ENCODE measurements at regions not wholly inside any gene's neighbourhood (a gene's known extent, or its start where the extent isn't known, plus 50 kb on each side); places are given as distances from the start of the nearest gene placed in this dataset.

DNA sequence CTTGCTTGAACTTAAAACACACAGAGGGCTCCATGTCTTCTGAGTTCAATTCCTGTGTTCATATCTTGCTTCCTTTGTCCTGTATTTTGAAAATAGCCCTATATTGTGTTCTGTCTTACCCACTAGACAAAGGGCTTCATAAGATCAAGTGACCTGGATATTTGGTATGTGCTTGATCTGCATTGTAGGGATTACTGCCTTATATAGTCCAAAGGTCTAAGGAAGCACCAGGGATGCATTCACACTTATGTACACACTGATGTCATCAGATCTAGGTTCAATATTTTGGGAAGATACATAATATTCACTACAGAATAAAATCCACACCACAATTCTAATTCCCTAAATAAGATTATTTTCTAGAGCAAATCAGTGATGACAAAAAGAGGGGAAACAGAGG, 278.0 kb upstream of the KYNU start:
- no peak overlapping the region for H3K4me2 ChIP-seq (replicated peaks; ENCODE audit: low read depth, low read length, poor library complexity, severe bottlenecking)
- no peak overlapping the region for H3K4me3 ChIP-seq (ENCODE audit: control extremely low read depth in 1 of 5, extremely low read depth in 1 of 5, insufficient read depth in 1 of 5, low read depth in 2 of 5, low read length in 4 of 5)
- no peak overlapping the region for H3K9ac ChIP-seq (ENCODE audit: low read length)
- DNase-seq, result no peak
- ChIA-PET CTCF (no interaction called here), POLR2A (no interaction called here)
- H3K9me3 Mint-ChIP-seq (ENCODE audit: insufficient read depth), result no peaks in the 10 kb centered on the region
- no peaks in the 10 kb centered on the region for H3K27me3 ChIP-seq (replicated peaks in 1 of 4; ENCODE audit: control extremely low read depth in 1 of 4, control insufficient read depth in 3 of 4, insufficient read depth in 4 of 4, low read length in 3 of 4)
- H3K4me1 Mint-ChIP-seq, result no peaks in the 10 kb centered on the region
- TF ChIP-seq, protein P1, sequence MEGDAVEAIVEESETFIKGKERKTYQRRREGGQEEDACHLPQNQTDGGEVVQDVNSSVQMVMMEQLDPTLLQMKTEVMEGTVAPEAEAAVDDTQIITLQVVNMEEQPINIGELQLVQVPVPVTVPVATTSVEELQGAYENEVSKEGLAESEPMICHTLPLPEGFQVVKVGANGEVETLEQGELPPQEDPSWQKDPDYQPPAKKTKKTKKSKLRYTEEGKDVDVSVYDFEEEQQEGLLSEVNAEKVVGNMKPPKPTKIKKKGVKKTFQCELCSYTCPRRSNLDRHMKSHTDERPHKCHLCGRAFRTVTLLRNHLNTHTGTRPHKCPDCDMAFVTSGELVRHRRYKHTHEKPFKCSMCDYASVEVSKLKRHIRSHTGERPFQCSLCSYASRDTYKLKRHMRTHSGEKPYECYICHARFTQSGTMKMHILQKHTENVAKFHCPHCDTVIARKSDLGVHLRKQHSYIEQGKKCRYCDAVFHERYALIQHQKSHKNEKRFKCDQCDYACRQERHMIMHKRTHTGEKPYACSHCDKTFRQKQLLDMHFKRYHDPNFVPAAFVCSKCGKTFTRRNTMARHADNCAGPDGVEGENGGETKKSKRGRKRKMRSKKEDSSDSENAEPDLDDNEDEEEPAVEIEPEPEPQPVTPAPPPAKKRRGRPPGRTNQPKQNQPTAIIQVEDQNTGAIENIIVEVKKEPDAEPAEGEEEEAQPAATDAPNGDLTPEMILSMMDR (IDR thresholded peaks at IDR 0.05), result no peak
- TF ChIP-seq EZH2 (IDR thresholded peaks at IDR 0.05; ENCODE audit: borderline replicate concordance, insufficient read depth, low read depth, low read length, poor library complexity, severe bottlenecking), result no peak
- H3K9me3 ChIP-seq (ENCODE audit: control extremely low read depth in 1 of 3, control insufficient read depth in 2 of 3, insufficient read depth in 1 of 3, low read length in 2 of 3), result no peaks in the 10 kb centered on the region
- no peak overlapping the region for H3K4me3 Mint-ChIP-seq
- intact Hi-C loops (cut with micrococcal nuclease), result no loop called here
- H3K36me3 ChIP-seq (replicated peaks in 1 of 2; ENCODE audit: control extremely low read depth in 1 of 2, control insufficient read depth in 1 of 2, extremely low read depth in 1 of 2, insufficient read depth in 2 of 2, low read length in 1 of 2), result no peaks in the 10 kb centered on the region
- no peaks in the 10 kb centered on the region for H4K20me1 ChIP-seq (ENCODE audit: control insufficient read depth, insufficient read depth, low read length, poor library complexity, severe bottlenecking)
- ATAC-seq (ENCODE audit: low read depth), result no peak
- no peak overlapping the region for H3K27ac ChIP-seq (ENCODE audit: low read length in 2 of 2)
- H3K4me1 ChIP-seq (ENCODE audit: control insufficient read depth in 2 of 2, insufficient read depth in 2 of 2, low read length in 2 of 2), result no peaks in the 10 kb centered on the region
- no peak overlapping the region for H2AFZ ChIP-seq (ENCODE audit: insufficient read depth, low read depth, low read length, poor library complexity, severe bottlenecking)
- H3K27ac Mint-ChIP-seq, result no peak overlapping the region
- peaks cover 7% of the 10 kb centered on the region for H3K27me3 Mint-ChIP-seq
- no peaks in the 10 kb centered on the region for H3K79me2 ChIP-seq (ENCODE audit: control insufficient read depth, insufficient read depth, low read length)

DNA sequence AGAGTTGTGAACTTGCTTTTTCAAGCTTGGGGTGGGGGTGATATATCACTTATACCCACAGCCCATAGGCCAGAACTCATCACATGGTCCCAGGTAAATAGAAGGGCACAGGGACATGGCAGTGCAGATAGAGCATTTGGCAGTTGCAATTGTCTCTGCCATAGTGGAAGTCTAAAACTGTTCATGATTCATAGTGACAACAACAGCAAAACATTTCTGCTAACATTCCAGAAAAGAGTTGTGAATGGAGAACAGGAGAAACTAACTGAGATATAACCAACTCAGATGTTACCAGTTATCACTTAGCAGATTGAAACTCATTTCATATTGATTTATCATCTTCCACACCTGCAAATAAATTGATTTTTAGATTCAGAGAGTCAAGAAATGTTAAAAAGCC, 278.6 kb upstream of the KYNU start:
- H3K27ac ChIP-seq (ENCODE audit: low read length in 2 of 2), result no peak overlapping the region
- H3K4me1 Mint-ChIP-seq, result no peaks in the 10 kb centered on the region
- no peaks in the 10 kb centered on the region for H3K9me3 ChIP-seq (ENCODE audit: control extremely low read depth in 1 of 3, control insufficient read depth in 2 of 3, insufficient read depth in 1 of 3, low read length in 2 of 3)
- ChIA-PET POLR2A (no interaction called here), CTCF (no interaction called here)
- DNase-seq (no peak), ATAC-seq (ENCODE audit: low read depth) (no peak)
- peaks cover 10% of the 10 kb centered on the region for H3K27me3 Mint-ChIP-seq
- H3K79me2 ChIP-seq (ENCODE audit: control insufficient read depth, insufficient read depth, low read length), result no peaks in the 10 kb centered on the region
- no peak overlapping the region for H3K4me3 Mint-ChIP-seq
- TF ChIP-seq, protein P1 (IDR thresholded peaks at IDR 0.05), result no peak
- TF ChIP-seq EZH2 (IDR thresholded peaks at IDR 0.05; ENCODE audit: borderline replicate concordance, insufficient read depth, low read depth, low read length, poor library complexity, severe bottlenecking), result no peak
- H3K4me1 ChIP-seq (ENCODE audit: control insufficient read depth in 2 of 2, insufficient read depth in 2 of 2, low read length in 2 of 2), result no peaks in the 10 kb centered on the region
- no peak overlapping the region for H3K4me2 ChIP-seq (replicated peaks; ENCODE audit: low read depth, low read length, poor library complexity, severe bottlenecking)
- H3K27me3 ChIP-seq (replicated peaks in 1 of 4; ENCODE audit: control extremely low read depth in 1 of 4, control insufficient read depth in 3 of 4, insufficient read depth in 4 of 4, low read length in 3 of 4), result no peaks in the 10 kb centered on the region
- H3K27ac Mint-ChIP-seq, result no peak overlapping the region
- no peak overlapping the region for H3K9ac ChIP-seq (ENCODE audit: low read length)
- H3K4me3 ChIP-seq (ENCODE audit: control extremely low read depth in 1 of 5, extremely low read depth in 1 of 5, insufficient read depth in 1 of 5, low read depth in 2 of 5, low read length in 4 of 5), result no peak overlapping the region
- intact Hi-C loops (cut with micrococcal nuclease), result no loop called here
- no peak overlapping the region for H2AFZ ChIP-seq (ENCODE audit: insufficient read depth, low read depth, low read length, poor library complexity, severe bottlenecking)
- no peaks in the 10 kb centered on the region for H3K36me3 ChIP-seq (replicated peaks in 1 of 2; ENCODE audit: control extremely low read depth in 1 of 2, control insufficient read depth in 1 of 2, extremely low read depth in 1 of 2, insufficient read depth in 2 of 2, low read length in 1 of 2)
- H3K9me3 Mint-ChIP-seq (ENCODE audit: insufficient read depth), result no peaks in the 10 kb centered on the region
- H4K20me1 ChIP-seq (ENCODE audit: control insufficient read depth, insufficient read depth, low read length, poor library complexity, severe bottlenecking), result no peaks in the 10 kb centered on the region

Measured in B cell (primary cell).